Astrocyte (in vitro differentiated cells and primary cell): ENCODE measurements at regions not wholly inside any gene's neighbourhood (a gene's known extent, or its start where the extent isn't known, plus 50 kb on each side); places are given as distances from the start of the nearest gene placed in this dataset.

ENCODE experiments used
- DNase-seq: peaks from one replicate; pipeline ENCODE4 v3.0.0-alpha.2; 2010; ENCODE audit warnings: low read depth
- FAIRE-seq: peaks from 2 replicates; lab custom pipeline; 2011; peaks lifted over from hg19 to GRCh38; lab: Jason Lieb, UNC
- H2AFZ ChIP-seq: 2 replicates; pipeline ENCODE4 v1.6.0; 2012; ENCODE audit warnings: low read depth, low read length, inconsistent platforms
- H3K27ac ChIP-seq: 2 replicates; pipeline ENCODE4 v1.5.1; 2011; ENCODE audit warnings: low read depth, low read length, inconsistent platforms
- H3K27me3 ChIP-seq: 2 replicates; pipeline ENCODE4 v1.6.0; 2011; ENCODE audit warnings: low read length, inconsistent platforms; ENCODE audit not compliant: insufficient read depth
- H3K36me3 ChIP-seq: 2 replicates; pipeline ENCODE4 v1.5.1; 2011; ENCODE audit warnings: low read length, inconsistent platforms; ENCODE audit not compliant: insufficient read depth
- H3K4me1 ChIP-seq: 2 replicates; pipeline ENCODE4 v1.5.1; 2011; ENCODE audit warnings: low read length, inconsistent platforms; ENCODE audit not compliant: insufficient read depth
- H3K4me2 ChIP-seq: 2 replicates; pipeline ENCODE4 v1.6.0; 2012; ENCODE audit warnings: low read length, inconsistent platforms
- H3K4me3 ChIP-seq: 2 replicates; pipeline ENCODE4 v1.5.1; 2011; ENCODE audit warnings: low read depth, mild to moderate bottlenecking, low read length, inconsistent platforms; ENCODE audit not compliant: insufficient read depth
- H3K79me2 ChIP-seq: 2 replicates; pipeline ENCODE4 v1.6.0; 2012; ENCODE audit warnings: mild to moderate bottlenecking, low read length, inconsistent platforms; ENCODE audit not compliant: insufficient read depth
- H3K9ac ChIP-seq: 2 replicates; pipeline ENCODE4 v1.6.0; 2012; ENCODE audit warnings: mild to moderate bottlenecking, low read length, inconsistent platforms
- H3K9me3 ChIP-seq: 2 replicates; pipeline ENCODE4 v1.5.1; 2012; ENCODE audit warnings: low read depth, mild to moderate bottlenecking, low read length, inconsistent platforms; ENCODE audit not compliant: insufficient read depth
- H4K20me1 ChIP-seq: 2 replicates; pipeline ENCODE4 v1.6.0; 2012; ENCODE audit warnings: low read length, inconsistent platforms; ENCODE audit not compliant: insufficient read depth
- H3K27ac Mint-ChIP-seq: one replicate; pipeline ENCODE4 v1.8.0; 2021; ENCODE audit warnings: mild to moderate bottlenecking, mixed read lengths; ENCODE audit not compliant: unreplicated experiment
- H3K27me3 Mint-ChIP-seq: one replicate; pipeline ENCODE4 v1.8.0; 2021; ENCODE audit warnings: low read depth, mixed read lengths; ENCODE audit not compliant: unreplicated experiment
- H3K36me3 Mint-ChIP-seq: one replicate; pipeline ENCODE4 v1.8.0; 2021; ENCODE audit warnings: low read depth, mixed read lengths; ENCODE audit not compliant: unreplicated experiment
- H3K4me1 Mint-ChIP-seq: one replicate; pipeline ENCODE4 v1.8.0; 2021; ENCODE audit warnings: low read depth, mixed read lengths; ENCODE audit not compliant: unreplicated experiment
- H3K4me3 Mint-ChIP-seq: one replicate; pipeline ENCODE4 v1.8.0; 2021; ENCODE audit warnings: mild to moderate bottlenecking, moderate library complexity, mixed read lengths; ENCODE audit not compliant: unreplicated experiment
- H3K9me3 Mint-ChIP-seq: one replicate; pipeline ENCODE4 v1.8.0; 2021; ENCODE audit warnings: mild to moderate bottlenecking, mixed read lengths; ENCODE audit not compliant: unreplicated experiment
- CTCF ChIP-seq: IDR thresholded peaks from 2 replicates; pipeline ENCODE4 v1.5.1; 2011; ENCODE audit warnings: low read depth, mild to moderate bottlenecking, inconsistent platforms, low read length, moderate library complexity; ENCODE audit not compliant: insufficient read depth
- EZH2 ChIP-seq: IDR thresholded peaks from 2 replicates; pipeline ENCODE4 v1.6.1; 2012; ENCODE audit warnings: mild to moderate bottlenecking, low read length, inconsistent platforms; ENCODE audit not compliant: insufficient read depth

GRCh38 chr5:165400086-165400485 lies 1894.7 kb downstream of the MAT2B start:
- no peak overlapping the region for H3K27ac Mint-ChIP-seq
- Histone ChIP-seq H3K36me3 (no peaks in the 10 kb centered on the region), H2AFZ (no peak overlapping the region), H3K27ac (no peak overlapping the region), H3K9me3 (no peaks in the 10 kb centered on the region), H3K9ac (no peak overlapping the region), H3K79me2 (no peaks in the 10 kb centered on the region), H3K4me2 (no peak overlapping the region), H4K20me1 (no peaks in the 10 kb centered on the region), H3K4me1 (no peaks in the 10 kb centered on the region), H3K27me3 (no peaks in the 10 kb centered on the region), H3K4me3 (no peak overlapping the region)
- no peaks in the 10 kb centered on the region for H3K9me3 Mint-ChIP-seq
- H3K36me3 Mint-ChIP-seq: no peaks in the 10 kb centered on the region
- H3K4me1 Mint-ChIP-seq: no peaks in the 10 kb centered on the region
- no peak for FAIRE-seq
- no peaks in the 10 kb centered on the region for H3K27me3 Mint-ChIP-seq
- no peak for TF ChIP-seq EZH2
- no peak overlapping the region for H3K4me3 Mint-ChIP-seq
- DNase-seq: no peak

GRCh38 chr5:165404917-165405316 lies 1899.5 kb downstream of the MAT2B start:
- Histone ChIP-seq H3K9ac (no peak overlapping the region), H3K36me3 (no peaks in the 10 kb centered on the region), H3K79me2 (no peaks in the 10 kb centered on the region), H2AFZ (no peak overlapping the region), H3K4me1 (no peaks in the 10 kb centered on the region), H3K4me2 (no peak overlapping the region), H4K20me1 (no peaks in the 10 kb centered on the region), H3K27ac (no peak overlapping the region), H3K9me3 (peaks cover 1% of the 10 kb centered on the region), H3K4me3 (no peak overlapping the region), H3K27me3 (no peaks in the 10 kb centered on the region)
- FAIRE-seq (no peak), DNase-seq (no peak)
- peaks cover 8% of the 10 kb centered on the region for H3K9me3 Mint-ChIP-seq
- no peaks in the 10 kb centered on the region for H3K4me1 Mint-ChIP-seq
- TF ChIP-seq EZH2 (no peak), CTCF (no peak)
- H3K27me3 Mint-ChIP-seq: no peaks in the 10 kb centered on the region
- H3K36me3 Mint-ChIP-seq: no peaks in the 10 kb centered on the region
- no peak overlapping the region for H3K4me3 Mint-ChIP-seq
- no peak overlapping the region for H3K27ac Mint-ChIP-seq

- FAIRE-seq: no peak
- no peak overlapping the region for H2AFZ ChIP-seq
- no peaks in the 10 kb centered on the region for H3K27me3 Mint-ChIP-seq
- no peaks in the 10 kb centered on the region for H3K79me2 ChIP-seq
- H3K4me2 ChIP-seq: no peak overlapping the region
- peaks cover 4% of the 10 kb centered on the region for H3K9me3 ChIP-seq
- no peak overlapping the region for H3K9ac ChIP-seq
- H3K36me3 ChIP-seq: no peaks in the 10 kb centered on the region
- peaks cover 8% of the 10 kb centered on the region for H3K9me3 Mint-ChIP-seq
- H4K20me1 ChIP-seq: no peaks in the 10 kb centered on the region
- no peaks in the 10 kb centered on the region for H3K4me1 Mint-ChIP-seq
- no peak overlapping the region for H3K4me3 Mint-ChIP-seq
- no peak overlapping the region for H3K4me3 ChIP-seq
- no peak for TF ChIP-seq EZH2
- H3K27ac ChIP-seq: no peak overlapping the region
- no peaks in the 10 kb centered on the region for H3K27me3 ChIP-seq
- H3K36me3 Mint-ChIP-seq: no peaks in the 10 kb centered on the region
- DNase-seq: no peak
- no peak overlapping the region for H3K27ac Mint-ChIP-seq
- H3K4me1 ChIP-seq: no peaks in the 10 kb centered on the region
Measured at GRCh38 chr5:165405340-165405739, 1899.9 kb downstream of the MAT2B start.
